ENCODE measurements at regions not wholly inside any gene's neighbourhood (a gene's known extent, or its start where the extent isn't known, plus 50 kb on each side); places are given as distances from the start of the nearest gene placed in this dataset.

- Histone ChIP-seq H4K20me1 (replicated peaks; ENCODE audit: control insufficient read depth, insufficient read depth, low read length) (no peaks in the 10 kb centered on the region), H3K36me3 (ENCODE audit: control insufficient read depth, insufficient read depth, low read length) (no peaks in the 10 kb centered on the region), H3K27me3 (ENCODE audit: control insufficient read depth in 2 of 2, insufficient read depth in 2 of 2, low read length in 2 of 2) (no peaks in the 10 kb centered on the region), H3K4me1 (replicated peaks in 1 of 2; ENCODE audit: control insufficient read depth in 2 of 2, insufficient read depth in 2 of 2, low read length in 2 of 2) (no peaks in the 10 kb centered on the region), H3K4me2 (ENCODE audit: insufficient read depth, low read length) (no peak overlapping the region), H3K9me1 (ENCODE audit: control insufficient read depth, insufficient read depth, low read length) (no peaks in the 10 kb centered on the region), H3K79me2 (ENCODE audit: control insufficient read depth, insufficient read depth, low read length) (no peaks in the 10 kb centered on the region), H3K27ac (ENCODE audit: extremely low read depth, low read depth, low read length) (no peak overlapping the region), H3K4me3 (no peak overlapping the region), H2AFZ (ENCODE audit: low read depth, low read length) (no peak overlapping the region), H3K9me3 (replicated peaks; ENCODE audit: control insufficient read depth, insufficient read depth, low read depth, low read length) (no peaks in the 10 kb centered on the region), H3K9ac (ENCODE audit: insufficient read depth in 1 of 2, low read depth in 2 of 2, low read length in 2 of 2) (no peak overlapping the region)
- in situ Hi-C loops (cut with MboI): no loop called here
- intact Hi-C loops (cut with micrococcal nuclease): loop anchor here (5.0 kb wide), 1 partner anchor 965 kb away; no protein-coding TSS in a partner anchor
- ChIA-PET POLR2A (no interaction called here), CTCF (ENCODE audit: low intra/inter-chr PET ratio) (no interaction called here)
- DNase-seq (ENCODE audit: extremely low read depth in 1 of 4, low spot score in 3 of 4) (no peak), ATAC-seq (no peak), FAIRE-seq (no peak)
- WGBS (ENCODE audit: insufficient coverage, low coverage, missing lambda C conversion rate): 11% methylated on average over 1 of the region's 1 CpG
- TF ChIP-seq SAP30 (IDR thresholded peaks at IDR 0.05; ENCODE audit: borderline replicate concordance, insufficient read depth, low read depth, low read length, poor library complexity, severe bottlenecking): no peak
- TF ChIP-seq STAG1 (CRISPR knock-in tag; IDR thresholded peaks at IDR 0.05; ENCODE audit: borderline replicate concordance): no peak
- no peak for TF ChIP-seq BCLAF1 (IDR thresholded peaks at IDR 0.05; ENCODE audit: borderline replicate concordance in 1 of 2, control insufficient read depth in 1 of 2, low read depth in 2 of 2, low read length in 1 of 2)
- TF ChIP-seq SIN3A (IDR thresholded peaks at IDR 0.05; ENCODE audit: borderline replicate concordance in 2 of 2, control insufficient read depth in 1 of 2, low read depth in 2 of 2, low read length in 2 of 2): no peak
- no peak for TF ChIP-seq ZNF75A (CRISPR knock-in tag; IDR thresholded peaks at IDR 0.05)
- TF ChIP-seq ZNF830 (CRISPR knock-in tag; IDR thresholded peaks at IDR 0.05): no peak
- no peak for TF ChIP-seq RFX1 (IDR thresholded peaks at IDR 0.05)
- TF ChIP-seq ZC3H11A (IDR thresholded peaks at IDR 0.05; ENCODE audit: low read depth, low read length): no peak
- TF ChIP-seq NKRF (IDR thresholded peaks at IDR 0.05; ENCODE audit: borderline replicate concordance): no peak
- no peak for TF ChIP-seq HNRNPL (IDR thresholded peaks at IDR 0.05; ENCODE audit: low read depth, low read length)
- no peak for TF ChIP-seq TEAD1 (CRISPR knock-in tag; IDR thresholded peaks at IDR 0.05)
- no TSS peak for BruUV-seq (replicated peaks)
Observed at GRCh38 chr4:16442296-16442695, 216.0 kb upstream of the TAPT1 start.
